WTC11 (cell line): ENCODE measurements at regions not wholly inside any gene's neighbourhood (a gene's known extent, or its start where the extent isn't known, plus 50 kb on each side); places are given as distances from the start of the nearest gene placed in this dataset.

Source experiments
- ATAC-seq: fragments of 200-7000 bp; cut with Tn5 transposase; 2 replicates; pipeline ENCODE4 v1.10.0; 2021; ENCODE audit warnings: mild to moderate bottlenecking, moderate library complexity
- CTCF ChIA-PET: fragments of 300-600 bp; sonication (Branson Sonifier 250); formaldehyde crosslinking; loops from one replicate; lab custom pipeline; 2021; ENCODE audit warnings: antibody characterized with exemption; lab: Charles Lee
- POLR2A ChIA-PET: fragments of 350-600 bp; sonication (Branson Sonifier 250); formaldehyde crosslinking; loops from one replicate; lab custom pipeline; 2021; ENCODE audit warnings: antibody characterized with exemption; lab: Charles Lee
- DNase-seq: peaks from one replicate; pipeline ENCODE4 v3.0.0; 2021; ENCODE audit warnings: low spot score
- H3K27ac Mint-ChIP-seq: 2 replicates; pipeline ENCODE4 v1.8.0; 2021; ENCODE audit warnings: mixed read lengths
- H3K27me3 Mint-ChIP-seq: 2 replicates; pipeline ENCODE4 v1.8.0; 2021; ENCODE audit warnings: low read depth, mild to moderate bottlenecking, moderate library complexity, mixed read lengths
- H3K36me3 Mint-ChIP-seq: 2 replicates; pipeline ENCODE4 v1.8.0; 2021; ENCODE audit warnings: mixed read lengths
- H3K4me1 Mint-ChIP-seq: 2 replicates; pipeline ENCODE4 v1.8.0; 2022; ENCODE audit warnings: mixed read lengths
- H3K4me3 Mint-ChIP-seq: 2 replicates; pipeline ENCODE4 v1.8.0; 2021; ENCODE audit warnings: mild to moderate bottlenecking, moderate library complexity, mixed read lengths
- H3K9me3 Mint-ChIP-seq: 2 replicates; pipeline ENCODE4 v1.8.0; 2021; ENCODE audit warnings: mixed read lengths
- CREB1 ChIP-seq: sonication (generic); formaldehyde crosslinking; IDR thresholded peaks from 2 replicates; pipeline ENCODE4 v1.8.0; 2023; ENCODE audit warnings: mild to moderate bottlenecking, missing genetic modification reagents
- CREM ChIP-seq: sonication (generic); formaldehyde crosslinking; IDR thresholded peaks from 2 replicates; pipeline ENCODE4 v1.8.1; 2022; ENCODE audit warnings: mild to moderate bottlenecking, missing genetic modification reagents, moderate library complexity
- ELF4 ChIP-seq: sonication (generic); formaldehyde crosslinking; IDR thresholded peaks from 2 replicates; pipeline ENCODE4 v1.8.1; 2022; ENCODE audit warnings: low read depth, mild to moderate bottlenecking, moderate library complexity, missing genetic modification reagents
- FOXJ3 ChIP-seq: sonication (generic); formaldehyde crosslinking; IDR thresholded peaks from 2 replicates; pipeline ENCODE4 v1.9.0; 2021; ENCODE audit warnings: missing genetic modification reagents, mild to moderate bottlenecking, borderline replicate concordance
- GABPB1 ChIP-seq: sonication (generic); formaldehyde crosslinking; IDR thresholded peaks from 2 replicates; pipeline ENCODE4 v1.8.1; 2023; ENCODE audit warnings: mild to moderate bottlenecking, missing genetic modification reagents
- JUN ChIP-seq: sonication (generic); formaldehyde crosslinking; IDR thresholded peaks from 2 replicates; pipeline ENCODE4 v1.8.0; 2023; ENCODE audit warnings: mild to moderate bottlenecking, missing genetic modification reagents
- MXD4 ChIP-seq: fragments of 250-450 bp; sonication (Bioruptor Pico); IDR thresholded peaks from 2 replicates; pipeline ENCODE4 v1.8.0; 2021; ENCODE audit warnings: mild to moderate bottlenecking, moderate library complexity, borderline replicate concordance
- NFE2L1 ChIP-seq: sonication (generic); formaldehyde crosslinking; IDR thresholded peaks from 2 replicates; pipeline ENCODE4 v1.8.1; 2023; ENCODE audit warnings: missing genetic modification reagents
- RELA ChIP-seq: sonication (generic); formaldehyde crosslinking; IDR thresholded peaks from 2 replicates; pipeline ENCODE4 v1.8.1; 2022; ENCODE audit warnings: missing genetic modification reagents, mild to moderate bottlenecking, borderline replicate concordance
- RORB ChIP-seq: fragments of 250-450 bp; sonication (Bioruptor Pico); IDR thresholded peaks from 2 replicates; pipeline ENCODE4 v1.9.0; 2021; ENCODE audit warnings: mild to moderate bottlenecking
- SOX15 ChIP-seq: fragments of 250-450 bp; sonication (Bioruptor Pico); IDR thresholded peaks from 2 replicates; pipeline ENCODE4 v1.9.0; 2021; ENCODE audit warnings: mild to moderate bottlenecking
- TCF7 ChIP-seq: sonication (generic); formaldehyde crosslinking; IDR thresholded peaks from 2 replicates; pipeline ENCODE4 v1.8.0; 2022; ENCODE audit warnings: mild to moderate bottlenecking, low read depth, missing genetic modification reagents, moderate library complexity
- TF ChIP-seq, protein P1 (sequence below): sonication (generic); formaldehyde crosslinking; IDR thresholded peaks from 2 replicates; pipeline ENCODE4 v1.8.1; 2022; ENCODE audit warnings: mild to moderate bottlenecking, moderate library complexity, missing genetic modification reagents
- TF ChIP-seq, protein P2 (sequence below): sonication (generic); formaldehyde crosslinking; conservative IDR thresholded peaks from 2 replicates; pipeline ENCODE4 v1.8.1; 2022; ENCODE audit warnings: mild to moderate bottlenecking, missing genetic modification reagents
- TF ChIP-seq, protein P3 (sequence below): sonication (generic); formaldehyde crosslinking; IDR thresholded peaks from 2 replicates; pipeline ENCODE4 v1.8.1; 2022; ENCODE audit warnings: low read depth, missing genetic modification reagents, borderline replicate concordance
- TF ChIP-seq, protein P4 (sequence below): sonication (generic); formaldehyde crosslinking; IDR thresholded peaks from 2 replicates; pipeline ENCODE4 v1.8.0; 2022; ENCODE audit warnings: mild to moderate bottlenecking, missing genetic modification reagents
- TF ChIP-seq, protein P5 (sequence below): fragments of 200-600 bp; IDR thresholded peaks from 2 replicates; pipeline ENCODE4 v1.8.0; 2022; ENCODE audit warnings: antibody characterized with exemption

DNA sequence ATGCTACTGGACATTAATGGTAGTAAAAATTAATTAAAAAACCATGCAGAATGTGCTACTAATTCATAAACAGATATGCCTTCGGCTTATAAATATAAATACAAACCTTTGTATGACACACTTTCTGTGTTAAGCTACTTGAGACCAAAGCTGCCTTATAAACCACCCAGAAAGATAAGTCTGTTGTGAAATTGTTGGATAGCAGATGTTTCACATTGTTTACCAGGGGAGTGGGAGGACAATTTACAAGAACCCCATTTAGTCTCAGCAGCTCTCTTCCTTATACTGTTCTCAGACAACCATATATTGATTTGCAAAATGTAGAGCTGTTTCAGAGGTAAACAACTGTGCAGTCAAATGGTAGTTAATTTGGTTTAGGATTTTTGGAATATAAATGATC, 524.4 kb downstream of the PRR16 start:
- TF ChIP-seq GABPB1 (CRISPR knock-in tag) = no peak
- ChIA-PET POLR2A (no interaction called here), CTCF (interaction anchor here (0.8 kb wide), 1 partner anchor 172 kb away, joined by 3 read pairs; no protein-coding TSS in a partner anchor)
- Mint-ChIP-seq H3K9me3 (no peaks in the 10 kb centered on the region), H3K4me1 (no peaks in the 10 kb centered on the region), H3K27ac (no peak overlapping the region), H3K4me3 (no peak overlapping the region), H3K36me3 (no peaks in the 10 kb centered on the region), H3K27me3 (no peaks in the 10 kb centered on the region)
- DNase-seq (no peak), ATAC-seq (no peak)

DNA sequence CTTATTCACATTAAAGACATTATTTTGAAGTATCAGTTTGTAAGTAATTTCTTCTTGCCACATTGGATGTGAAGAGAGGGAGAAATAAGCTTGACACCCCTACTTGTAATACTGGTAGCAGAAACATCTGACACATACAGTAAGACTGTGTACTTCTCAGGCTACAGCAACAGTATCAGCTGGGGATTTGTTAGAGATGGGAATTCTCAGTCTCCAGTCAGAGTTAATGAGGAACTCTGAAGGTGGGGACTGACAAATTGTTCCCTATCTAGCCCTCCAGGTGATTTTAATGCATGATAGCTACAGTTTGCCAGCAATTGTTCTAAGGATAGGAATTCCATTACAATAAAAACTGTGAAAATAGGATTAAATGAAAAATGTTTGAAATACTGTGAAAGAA, 524.8 kb downstream of the PRR16 start:
- ChIA-PET CTCF (interaction anchor here (0.8 kb wide), 1 partner anchor 172 kb away, joined by 3 read pairs; no protein-coding TSS in a partner anchor), POLR2A (no interaction called here)
- no peak overlapping the region for H3K4me3 Mint-ChIP-seq
- H3K27ac Mint-ChIP-seq = no peak overlapping the region
- TF ChIP-seq RORB (CRISPR knock-in tag) (no peak), MXD4 (CRISPR knock-in tag) (no peak), NFE2L1 (CRISPR knock-in tag) (no peak), ELF4 (CRISPR knock-in tag) (no peak), FOXJ3 (no peak)
- TF ChIP-seq, protein P1, sequence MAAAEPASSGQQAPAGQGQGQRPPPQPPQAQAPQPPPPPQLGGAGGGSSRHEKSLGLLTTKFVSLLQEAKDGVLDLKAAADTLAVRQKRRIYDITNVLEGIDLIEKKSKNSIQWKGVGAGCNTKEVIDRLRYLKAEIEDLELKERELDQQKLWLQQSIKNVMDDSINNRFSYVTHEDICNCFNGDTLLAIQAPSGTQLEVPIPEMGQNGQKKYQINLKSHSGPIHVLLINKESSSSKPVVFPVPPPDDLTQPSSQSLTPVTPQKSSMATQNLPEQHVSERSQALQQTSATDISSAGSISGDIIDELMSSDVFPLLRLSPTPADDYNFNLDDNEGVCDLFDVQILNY (CRISPR knock-in tag) = no peak
- no peaks in the 10 kb centered on the region for H3K27me3 Mint-ChIP-seq
- no peaks in the 10 kb centered on the region for H3K4me1 Mint-ChIP-seq
- no peaks in the 10 kb centered on the region for H3K36me3 Mint-ChIP-seq
- H3K9me3 Mint-ChIP-seq = no peaks in the 10 kb centered on the region
- ATAC-seq (no peak), DNase-seq (no peak)

DNA sequence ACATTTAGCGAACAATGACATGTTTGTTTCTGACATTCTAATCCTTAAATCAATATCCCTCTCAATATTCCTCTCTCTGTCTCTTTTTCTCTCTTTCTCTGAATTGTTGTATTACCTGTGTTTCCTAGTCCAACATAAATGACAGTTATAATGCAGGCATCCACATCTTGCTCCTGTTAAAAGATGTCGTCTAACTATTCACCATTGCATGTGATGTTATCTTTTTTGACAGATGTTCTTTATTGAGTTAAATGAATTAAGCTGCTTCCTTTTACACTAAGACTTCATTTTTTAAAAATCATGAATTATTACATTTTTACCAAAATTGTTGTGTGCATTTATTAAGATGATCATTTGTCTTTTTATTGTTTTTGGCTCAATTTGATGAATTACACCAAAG, 527.5 kb downstream of the PRR16 start:
- ChIA-PET CTCF (no interaction called here), POLR2A (no interaction called here)
- H3K9me3 Mint-ChIP-seq = no peaks in the 10 kb centered on the region
- DNase-seq (no peak), ATAC-seq (no peak)
- no peaks in the 10 kb centered on the region for H3K4me1 Mint-ChIP-seq
- TF ChIP-seq, protein P2, sequence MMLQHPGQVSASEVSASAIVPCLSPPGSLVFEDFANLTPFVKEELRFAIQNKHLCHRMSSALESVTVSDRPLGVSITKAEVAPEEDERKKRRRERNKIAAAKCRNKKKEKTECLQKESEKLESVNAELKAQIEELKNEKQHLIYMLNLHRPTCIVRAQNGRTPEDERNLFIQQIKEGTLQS (CRISPR knock-in tag) = no peak
- TF ChIP-seq CREB1 = no peak
- no peak for TF ChIP-seq CREM (CRISPR knock-in tag)
- no peak for TF ChIP-seq GABPB1 (CRISPR knock-in tag)
- TF ChIP-seq, protein P3, sequence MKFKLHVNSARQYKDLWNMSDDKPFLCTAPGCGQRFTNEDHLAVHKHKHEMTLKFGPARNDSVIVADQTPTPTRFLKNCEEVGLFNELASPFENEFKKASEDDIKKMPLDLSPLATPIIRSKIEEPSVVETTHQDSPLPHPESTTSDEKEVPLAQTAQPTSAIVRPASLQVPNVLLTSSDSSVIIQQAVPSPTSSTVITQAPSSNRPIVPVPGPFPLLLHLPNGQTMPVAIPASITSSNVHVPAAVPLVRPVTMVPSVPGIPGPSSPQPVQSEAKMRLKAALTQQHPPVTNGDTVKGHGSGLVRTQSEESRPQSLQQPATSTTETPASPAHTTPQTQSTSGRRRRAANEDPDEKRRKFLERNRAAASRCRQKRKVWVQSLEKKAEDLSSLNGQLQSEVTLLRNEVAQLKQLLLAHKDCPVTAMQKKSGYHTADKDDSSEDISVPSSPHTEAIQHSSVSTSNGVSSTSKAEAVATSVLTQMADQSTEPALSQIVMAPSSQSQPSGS (CRISPR knock-in tag) = no peak
- TF ChIP-seq, protein P4, sequence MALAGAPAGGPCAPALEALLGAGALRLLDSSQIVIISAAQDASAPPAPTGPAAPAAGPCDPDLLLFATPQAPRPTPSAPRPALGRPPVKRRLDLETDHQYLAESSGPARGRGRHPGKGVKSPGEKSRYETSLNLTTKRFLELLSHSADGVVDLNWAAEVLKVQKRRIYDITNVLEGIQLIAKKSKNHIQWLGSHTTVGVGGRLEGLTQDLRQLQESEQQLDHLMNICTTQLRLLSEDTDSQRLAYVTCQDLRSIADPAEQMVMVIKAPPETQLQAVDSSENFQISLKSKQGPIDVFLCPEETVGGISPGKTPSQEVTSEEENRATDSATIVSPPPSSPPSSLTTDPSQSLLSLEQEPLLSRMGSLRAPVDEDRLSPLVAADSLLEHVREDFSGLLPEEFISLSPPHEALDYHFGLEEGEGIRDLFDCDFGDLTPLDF = no peak
- TF ChIP-seq, protein P1 (CRISPR knock-in tag) = no peak
- TF ChIP-seq JUN (CRISPR knock-in tag) = no peak
- no peak for TF ChIP-seq SOX15
- TF ChIP-seq ELF4 (CRISPR knock-in tag) = no peak
- no peak for TF ChIP-seq TCF7
- TF ChIP-seq, protein P5, sequence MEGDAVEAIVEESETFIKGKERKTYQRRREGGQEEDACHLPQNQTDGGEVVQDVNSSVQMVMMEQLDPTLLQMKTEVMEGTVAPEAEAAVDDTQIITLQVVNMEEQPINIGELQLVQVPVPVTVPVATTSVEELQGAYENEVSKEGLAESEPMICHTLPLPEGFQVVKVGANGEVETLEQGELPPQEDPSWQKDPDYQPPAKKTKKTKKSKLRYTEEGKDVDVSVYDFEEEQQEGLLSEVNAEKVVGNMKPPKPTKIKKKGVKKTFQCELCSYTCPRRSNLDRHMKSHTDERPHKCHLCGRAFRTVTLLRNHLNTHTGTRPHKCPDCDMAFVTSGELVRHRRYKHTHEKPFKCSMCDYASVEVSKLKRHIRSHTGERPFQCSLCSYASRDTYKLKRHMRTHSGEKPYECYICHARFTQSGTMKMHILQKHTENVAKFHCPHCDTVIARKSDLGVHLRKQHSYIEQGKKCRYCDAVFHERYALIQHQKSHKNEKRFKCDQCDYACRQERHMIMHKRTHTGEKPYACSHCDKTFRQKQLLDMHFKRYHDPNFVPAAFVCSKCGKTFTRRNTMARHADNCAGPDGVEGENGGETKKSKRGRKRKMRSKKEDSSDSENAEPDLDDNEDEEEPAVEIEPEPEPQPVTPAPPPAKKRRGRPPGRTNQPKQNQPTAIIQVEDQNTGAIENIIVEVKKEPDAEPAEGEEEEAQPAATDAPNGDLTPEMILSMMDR = no peak
- TF ChIP-seq RELA (CRISPR knock-in tag) = no peak
- H3K36me3 Mint-ChIP-seq = no peaks in the 10 kb centered on the region
- H3K4me3 Mint-ChIP-seq = no peak overlapping the region
- no peak overlapping the region for H3K27ac Mint-ChIP-seq
- H3K27me3 Mint-ChIP-seq = no peaks in the 10 kb centered on the region
